B cell (primary cell): ENCODE measurements at regions not wholly inside any gene's neighbourhood (a gene's known extent, or its start where the extent isn't known, plus 50 kb on each side); places are given as distances from the start of the nearest gene placed in this dataset.

Experiments used
- EZH2 ChIP-seq: IDR thresholded peaks from 2 replicates; pipeline ENCODE4 v1.6.1; 2012; ENCODE audit warnings: borderline replicate concordance, low read depth, mild to moderate bottlenecking, moderate library complexity, low read length; ENCODE audit not compliant: insufficient read depth, poor library complexity, severe bottlenecking
- TF ChIP-seq, protein P1 (sequence below): fragments of 200-600 bp; IDR thresholded peaks from one replicate; pipeline ENCODE4 v1.8.0; 2022; ENCODE audit warnings: antibody characterized with exemption, mild to moderate bottlenecking

DNA sequence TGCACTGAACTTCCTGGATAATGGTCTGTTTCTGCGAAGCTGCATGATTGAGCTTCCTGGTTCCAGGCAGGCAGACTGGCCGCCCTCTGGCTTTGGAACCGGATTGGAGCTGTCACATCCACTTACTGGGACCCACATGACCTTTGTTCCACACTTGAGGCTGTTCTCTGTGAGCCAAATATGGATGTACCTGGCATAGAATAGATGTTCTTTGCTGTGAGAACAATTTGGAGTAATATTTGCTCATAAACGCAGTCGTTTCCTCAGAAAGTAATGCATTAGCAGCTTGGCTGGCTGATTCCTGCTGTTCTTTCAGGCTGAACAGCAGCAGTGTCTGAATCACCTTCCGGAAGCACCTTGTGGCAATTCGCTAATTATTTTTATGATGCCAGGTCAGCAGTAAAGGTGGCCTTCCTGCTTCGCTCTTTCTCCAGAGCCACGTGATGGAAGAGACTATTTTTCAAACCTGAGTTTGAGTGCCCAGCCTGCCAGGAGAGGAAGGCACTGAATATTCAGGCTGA is 78.1 kb upstream of the BOD1L1 start:
- TF ChIP-seq, protein P1, sequence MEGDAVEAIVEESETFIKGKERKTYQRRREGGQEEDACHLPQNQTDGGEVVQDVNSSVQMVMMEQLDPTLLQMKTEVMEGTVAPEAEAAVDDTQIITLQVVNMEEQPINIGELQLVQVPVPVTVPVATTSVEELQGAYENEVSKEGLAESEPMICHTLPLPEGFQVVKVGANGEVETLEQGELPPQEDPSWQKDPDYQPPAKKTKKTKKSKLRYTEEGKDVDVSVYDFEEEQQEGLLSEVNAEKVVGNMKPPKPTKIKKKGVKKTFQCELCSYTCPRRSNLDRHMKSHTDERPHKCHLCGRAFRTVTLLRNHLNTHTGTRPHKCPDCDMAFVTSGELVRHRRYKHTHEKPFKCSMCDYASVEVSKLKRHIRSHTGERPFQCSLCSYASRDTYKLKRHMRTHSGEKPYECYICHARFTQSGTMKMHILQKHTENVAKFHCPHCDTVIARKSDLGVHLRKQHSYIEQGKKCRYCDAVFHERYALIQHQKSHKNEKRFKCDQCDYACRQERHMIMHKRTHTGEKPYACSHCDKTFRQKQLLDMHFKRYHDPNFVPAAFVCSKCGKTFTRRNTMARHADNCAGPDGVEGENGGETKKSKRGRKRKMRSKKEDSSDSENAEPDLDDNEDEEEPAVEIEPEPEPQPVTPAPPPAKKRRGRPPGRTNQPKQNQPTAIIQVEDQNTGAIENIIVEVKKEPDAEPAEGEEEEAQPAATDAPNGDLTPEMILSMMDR: no peak
- no peak for TF ChIP-seq EZH2
